22Rv1 (cell line): ENCODE measurements at regions not wholly inside any gene's neighbourhood (a gene's known extent, or its start where the extent isn't known, plus 50 kb on each side); places are given as distances from the start of the nearest gene placed in this dataset.

Experiments
- CTCF ChIP-seq: fragments of 450-650 bp; IDR thresholded peaks from 2 replicates; pipeline ENCODE4 v1.5.1; 2017; ENCODE audit warnings: mild to moderate bottlenecking
- ZFX ChIP-seq: fragments of 450-650 bp; IDR thresholded peaks from 2 replicates; pipeline ENCODE4 v1.6.1; 2017; ENCODE audit warnings: antibody characterized with exemption, borderline replicate concordance

GRCh38 chr2:176473177-176473576 is 203.9 kb downstream of the MTX2 start:
- TF ChIP-seq CTCF (no peak), ZFX (no peak)
